ENCODE measurements at regions not wholly inside any gene's neighbourhood (a gene's known extent, or its start where the extent isn't known, plus 50 kb on each side); places are given as distances from the start of the nearest gene placed in this dataset.

DNA sequence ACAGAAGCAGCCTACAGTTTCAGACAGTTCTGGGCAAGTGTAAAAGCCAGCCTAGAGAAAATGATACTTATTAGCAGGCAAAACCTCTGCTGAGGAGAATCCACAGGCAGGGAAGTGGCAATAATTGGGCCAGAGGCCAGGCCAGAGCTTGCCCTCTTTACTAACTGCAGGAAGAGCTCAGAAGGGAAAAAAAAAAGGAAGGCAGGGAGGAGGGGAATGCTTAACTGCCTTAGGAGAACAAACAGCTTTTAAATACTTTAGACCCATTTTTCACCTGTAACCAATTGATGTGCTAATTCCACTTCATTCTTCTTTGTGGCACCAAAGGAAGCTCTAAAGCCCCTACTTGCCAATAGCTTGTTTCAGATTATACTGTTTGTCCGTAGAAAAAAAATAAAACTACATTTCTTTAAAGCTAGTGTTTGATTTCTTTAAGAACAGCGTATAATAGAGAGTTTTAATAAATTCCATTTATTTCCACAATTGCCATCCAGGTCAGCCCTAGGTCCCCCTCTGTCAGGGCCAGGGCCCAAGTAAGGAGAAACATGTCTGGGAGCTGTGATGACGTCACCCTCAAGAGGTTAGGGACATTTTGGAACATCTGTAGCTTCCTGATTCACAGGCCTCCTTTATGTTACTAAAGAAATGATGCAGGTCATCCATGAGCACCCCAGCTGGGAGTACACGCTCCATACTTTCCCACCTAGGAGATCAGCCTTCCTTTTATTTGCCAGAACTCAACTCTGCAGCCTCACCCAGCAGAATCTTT lies 384.3 kb downstream of the CDC5L start:
- FAIRE-seq = no peak

DNA sequence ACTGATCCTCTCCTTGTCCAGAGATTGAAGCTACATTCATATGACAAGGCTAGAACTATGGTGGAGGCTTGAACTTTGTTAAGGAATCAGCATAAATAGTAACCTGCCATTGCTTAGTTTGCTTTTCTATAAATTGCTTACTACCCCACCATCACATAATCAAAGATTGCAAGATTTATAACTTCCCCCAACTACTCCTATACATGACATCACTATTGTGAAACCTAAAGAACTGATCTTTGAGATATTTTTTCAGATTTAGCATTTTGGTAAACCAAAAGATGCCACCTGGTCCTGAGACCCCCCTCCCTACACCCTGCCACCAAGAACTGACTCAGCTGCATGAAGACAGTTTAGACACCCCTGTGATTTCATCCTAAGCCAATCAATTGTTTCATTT lies 385.3 kb downstream of the CDC5L start:
- FAIRE-seq = no peak

DNA sequence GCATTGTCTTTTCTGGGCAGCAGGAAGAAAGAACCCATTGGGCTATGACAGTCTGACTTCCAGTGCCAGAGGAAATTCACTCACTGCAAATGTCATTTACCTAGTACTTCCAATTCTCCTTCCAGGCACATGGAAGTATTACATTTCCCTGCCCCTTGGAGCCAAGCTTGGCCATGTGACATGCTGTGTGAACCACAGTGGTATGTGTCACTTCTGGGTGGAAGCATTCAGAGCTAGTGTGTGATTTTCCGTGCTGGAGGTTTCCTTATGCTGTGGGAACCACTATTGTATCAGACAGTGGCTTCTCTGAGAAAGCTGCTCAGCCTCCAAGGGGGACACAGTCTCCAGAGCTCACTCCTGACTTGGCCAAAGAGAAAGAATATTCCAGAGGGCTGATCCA lies 387.6 kb downstream of the CDC5L start:
- FAIRE-seq = no peak

DNA sequence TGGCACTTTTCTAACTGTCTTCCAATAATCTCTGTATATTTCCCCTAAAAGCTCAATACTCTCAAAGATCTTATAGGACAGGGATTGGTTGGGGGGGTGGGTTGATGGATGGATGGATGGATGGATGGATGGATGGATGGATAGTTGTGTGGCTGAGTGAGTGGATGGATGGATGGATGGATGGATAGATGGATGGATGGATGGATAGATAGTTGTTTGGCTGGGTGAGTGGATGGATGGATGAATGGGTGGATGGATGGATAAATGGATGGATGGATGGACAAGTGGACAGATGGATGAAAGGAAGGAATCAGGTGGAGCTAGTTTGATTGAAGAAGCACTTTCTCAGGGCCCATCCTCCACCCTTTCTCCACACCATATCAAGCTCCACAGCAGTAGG lies 388.8 kb downstream of the CDC5L start:
- no peak for FAIRE-seq

DNA sequence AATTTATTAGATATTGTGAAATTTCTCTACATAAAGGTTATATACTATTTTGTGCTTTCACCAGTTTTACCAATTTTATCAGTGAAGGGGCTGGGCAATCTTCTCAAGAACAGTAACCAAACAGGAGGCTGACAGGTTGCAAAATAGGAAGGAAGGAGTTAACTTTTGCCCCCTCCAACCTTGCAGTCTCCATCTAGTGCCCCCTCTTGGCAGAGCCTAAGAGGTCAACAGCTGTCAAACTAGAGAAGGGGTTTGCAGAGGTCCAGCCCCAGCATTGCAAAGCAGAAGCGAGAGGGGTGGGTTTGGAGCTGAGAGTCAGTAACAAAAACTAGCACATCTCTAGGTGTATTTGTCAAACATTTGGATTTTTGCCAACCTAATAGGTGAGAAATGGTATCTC lies 391.0 kb downstream of the CDC5L start:
- FAIRE-seq = no peak
